HCT116 (cell line): ENCODE measurements at regions not wholly inside any gene's neighbourhood (a gene's known extent, or its start where the extent isn't known, plus 50 kb on each side); places are given as distances from the start of the nearest gene placed in this dataset.

Experiments used
- ATAC-seq: fragments of 200-7000 bp; cut with Tn5 transposase; 2 replicates; pipeline ENCODE4 v1.9.1; 2020; ENCODE audit warnings: mild to moderate bottlenecking, moderate library complexity
- BruUV-seq: library from RNA; stranded (reverse); fragments of 400-500 nt; replicated peaks from 2 replicates; lab custom pipeline; 2021; lab: Mats Ljungman, UMichigan
- CTCF ChIA-PET: fragments of 300-600 bp; sonication (Branson Sonifier 250); formaldehyde crosslinking; loops from one replicate; lab custom pipeline; 2021; ENCODE audit warnings: antibody characterized with exemption; lab: Charles Lee
- POLR2A ChIA-PET: fragments of 300-600, 350-600 bp; sonication (Branson Sonifier 250); formaldehyde crosslinking; loops from one replicate; lab custom pipeline; 2021; ENCODE audit warnings: antibody characterized with exemption; lab: Charles Lee
- RAD21 ChIA-PET, 2 experiments: fragments of 300-600 bp; sonication (Branson Sonifier 250); formaldehyde crosslinking; loops; one replicate each; lab custom pipeline; 2023; ENCODE audit warnings: low total read pairs in 2 of 2; ENCODE audit not compliant: uncharacterized antibody in 2 of 2, unreplicated experiment in 2 of 2, low non-redundant PET in 1 of 2; lab: Charles Lee
- DNase-seq: peaks from one replicate; pipeline ENCODE4 v3.0.0-alpha.2; 2010; ENCODE audit warnings: low read depth, low spot score
- H2AFZ ChIP-seq: fragments of 200-600 bp; shearing (Covaris generic), sonication (generic); 2 replicates; pipeline ENCODE4 v1.6.1; 2017; ENCODE audit warnings: low read depth, mixed run types, mixed read lengths, antibody characterized with exemption, low read length; ENCODE audit not compliant: poor library complexity, severe bottlenecking
- H3K27ac ChIP-seq: 2 replicates; pipeline ENCODE4 v1.5.1; 2012; ENCODE audit warnings: low read depth, low read length
- H3K27me3 ChIP-seq: fragments of 200-600 bp; sonication (generic); 2 replicates; pipeline ENCODE4 v1.6.1; 2016; ENCODE audit warnings: mixed run types, low read length, mixed read lengths; ENCODE audit not compliant: insufficient read depth
- H3K36me3 ChIP-seq, 2 experiments: fragments of 200-500 bp in 1 of 2; fragments of 200-600 bp in 1 of 2; sonication (Bioruptor generic) in 1 of 2; sonication (generic) in 1 of 2; 2 replicates each; pipeline versions ENCODE4 v1.5.1 to v1.6.1; 2014 to 2016; ENCODE audit warnings: low read length in 2 of 2, inconsistent platforms in 1 of 2, mixed read lengths in 1 of 2, mixed run types in 1 of 2; ENCODE audit not compliant: insufficient read depth in 2 of 2, control insufficient read depth in 1 of 2
- H3K4me1 ChIP-seq, 2 experiments: fragments of 200-600 bp in 1 of 2; sonication (generic) in 1 of 2; 2 replicates each; pipeline versions ENCODE4 v1.5.1 to v1.6.1; 2012 to 2017; ENCODE audit warnings: low read length in 2 of 2, inconsistent platforms in 1 of 2, mild to moderate bottlenecking in 1 of 2, mixed read lengths in 1 of 2, mixed run types in 1 of 2, moderate library complexity in 1 of 2; ENCODE audit not compliant: insufficient read depth in 2 of 2, control insufficient read depth in 1 of 2
- H3K4me2 ChIP-seq: fragments of 200-600 bp; sonication (generic); 2 replicates; pipeline ENCODE4 v1.6.1; 2017; ENCODE audit warnings: mixed run types, low read length, mixed read lengths
- H3K4me3 ChIP-seq, 2 experiments: fragments of 200-600 bp in 1 of 2; sonication (generic) in 1 of 2; replicated peaks in 1 of 2; 2 replicates each; pipeline ENCODE4 v1.5.1; 2011 to 2016; ENCODE audit warnings: low read length in 2 of 2, control low read depth in 1 of 2, low read depth in 1 of 2, mild to moderate bottlenecking in 1 of 2, mixed read lengths in 1 of 2, mixed run types in 1 of 2
- H3K79me2 ChIP-seq: fragments of 200-600 bp; sonication (generic); 2 replicates; pipeline ENCODE4 v1.6.1; 2017; ENCODE audit warnings: mild to moderate bottlenecking, mixed run types, low read length, moderate library complexity, mixed read lengths; ENCODE audit not compliant: insufficient read depth
- H3K9ac ChIP-seq: fragments of 200-600 bp; sonication (generic); 2 replicates; pipeline ENCODE4 v1.6.1; 2016; ENCODE audit warnings: low read length, mixed read lengths
- H3K9me2 ChIP-seq: fragments of 200-600 bp; sonication (generic), shearing (Covaris generic); 2 replicates; pipeline ENCODE4 v1.6.1; 2017; ENCODE audit warnings: mixed run types, mild to moderate bottlenecking, moderate library complexity; ENCODE audit not compliant: insufficient read depth
- H3K9me3 ChIP-seq, 2 experiments: fragments of 200-500 bp in 1 of 2; fragments of 200-600 bp in 1 of 2; sonication (Bioruptor generic) in 1 of 2; sonication (generic) in 1 of 2; 2 replicates each; pipeline ENCODE4 v1.6.1; 2014 to 2017; ENCODE audit warnings: low read length in 2 of 2, mixed read lengths in 2 of 2, inconsistent platforms in 1 of 2, low read depth in 1 of 2, mild to moderate bottlenecking in 1 of 2, mixed run types in 1 of 2, moderate library complexity in 1 of 2; ENCODE audit not compliant: control insufficient read depth in 1 of 2, insufficient read depth in 1 of 2
- H4K20me1 ChIP-seq: fragments of 200-600 bp; sonication (generic), shearing (Covaris generic); 2 replicates; pipeline ENCODE4 v1.6.1; 2017; ENCODE audit warnings: mixed run types, mild to moderate bottlenecking, moderate library complexity; ENCODE audit not compliant: insufficient read depth
- CBX3 ChIP-seq: IDR thresholded peaks from 2 replicates; pipeline ENCODE4 v1.6.1; 2012; ENCODE audit warnings: low read depth
- CEBPB ChIP-seq: IDR thresholded peaks from 2 replicates; pipeline ENCODE4 v1.6.1; 2012; ENCODE audit warnings: low read depth
- EGR1 ChIP-seq: IDR thresholded peaks from 2 replicates; pipeline ENCODE4 v1.6.1; 2012; ENCODE audit warnings: low read depth
- ELF1 ChIP-seq: IDR thresholded peaks from 2 replicates; pipeline ENCODE4 v1.6.1; 2012; ENCODE audit warnings: low read depth, borderline replicate concordance
- EZH2 ChIP-seq: fragments of 200-600 bp; sonication (generic); IDR thresholded peaks from 2 replicates; pipeline ENCODE4 v1.6.1; 2017; ENCODE audit warnings: antibody characterized with exemption, mixed run types
- FOSL1 ChIP-seq: IDR thresholded peaks from 2 replicates; pipeline ENCODE4 v1.6.1; 2012; ENCODE audit warnings: low read depth
- POLR2A ChIP-seq: IDR thresholded peaks from 2 replicates; pipeline ENCODE4 v1.7.0; 2011; ENCODE audit warnings: borderline replicate concordance; ENCODE audit not compliant: insufficient read depth, insufficient read length; ENCODE audit errors: extremely low read depth
- RAD21 ChIP-seq: IDR thresholded peaks from 2 replicates; pipeline ENCODE4 v1.6.1; 2012; ENCODE audit warnings: low read depth, mild to moderate bottlenecking
- SIN3A ChIP-seq: IDR thresholded peaks from 2 replicates; pipeline ENCODE4 v1.6.1; 2012; ENCODE audit warnings: low read depth
- SP1 ChIP-seq: IDR thresholded peaks from 2 replicates; pipeline ENCODE4 v1.6.1; 2012; ENCODE audit warnings: low read depth
- SRF ChIP-seq: IDR thresholded peaks from 2 replicates; pipeline ENCODE4 v1.6.1; 2012; ENCODE audit warnings: low read depth
- TCF7L2 ChIP-seq: IDR thresholded peaks from 2 replicates; pipeline ENCODE4 v1.7.0; 2011; ENCODE audit warnings: borderline replicate concordance, inconsistent platforms; ENCODE audit not compliant: insufficient read depth, insufficient read length; ENCODE audit errors: extremely low read depth
- YY1 ChIP-seq: IDR thresholded peaks from 2 replicates; pipeline ENCODE4 v1.6.1; 2011; ENCODE audit warnings: low read length, low read depth, moderate library complexity, mild to moderate bottlenecking; ENCODE audit not compliant: insufficient replicate concordance; ENCODE audit errors: extremely low read depth
- ZBTB33 ChIP-seq: IDR thresholded peaks from 2 replicates; pipeline ENCODE4 v1.6.1; 2011; ENCODE audit warnings: mild to moderate bottlenecking, low read length, moderate library complexity; ENCODE audit not compliant: insufficient replicate concordance; ENCODE audit errors: extremely low read depth
- ZFX ChIP-seq: fragments of 450-650 bp; IDR thresholded peaks from 2 replicates; pipeline ENCODE4 v1.6.1; 2017
- ZNF274 ChIP-seq: fragments of 200-500 bp; sonication (Bioruptor generic); IDR thresholded peaks from 2 replicates; pipeline ENCODE4 v1.6.1; 2014; ENCODE audit warnings: mild to moderate bottlenecking, low read depth, low read length, inconsistent platforms
- intact Hi-C: fragments of 100-400 bp; cut with micrococcal nuclease; formaldehyde crosslinking; loops from 2 replicates; pipeline ENCODE4 v1.10.0; 2022
- TF ChIP-seq, protein P1 (sequence below), 3 experiments: fragments of 200-600 bp in 1 of 3; sonication (generic) in 1 of 3; IDR thresholded peaks in 2 of 3; conservative IDR thresholded peaks in 1 of 3; 2 replicates each; pipeline ENCODE4 v1.5.1; 2012 to 2017; ENCODE audit warnings: low read depth in 2 of 3, low read length in 2 of 3, antibody characterized with exemption in 1 of 3, borderline replicate concordance in 1 of 3, control low read depth in 1 of 3, mild to moderate bottlenecking in 1 of 3, mixed read lengths in 1 of 3, mixed run types in 1 of 3, moderate library complexity in 1 of 3; ENCODE audit not compliant: insufficient read depth in 1 of 3
- TF ChIP-seq, protein P2 (sequence below): IDR thresholded peaks from 2 replicates; pipeline ENCODE4 v1.6.1; 2012
- TF ChIP-seq, protein P3 (sequence below): IDR thresholded peaks from 2 replicates; pipeline ENCODE4 v1.6.1; 2012

DNA sequence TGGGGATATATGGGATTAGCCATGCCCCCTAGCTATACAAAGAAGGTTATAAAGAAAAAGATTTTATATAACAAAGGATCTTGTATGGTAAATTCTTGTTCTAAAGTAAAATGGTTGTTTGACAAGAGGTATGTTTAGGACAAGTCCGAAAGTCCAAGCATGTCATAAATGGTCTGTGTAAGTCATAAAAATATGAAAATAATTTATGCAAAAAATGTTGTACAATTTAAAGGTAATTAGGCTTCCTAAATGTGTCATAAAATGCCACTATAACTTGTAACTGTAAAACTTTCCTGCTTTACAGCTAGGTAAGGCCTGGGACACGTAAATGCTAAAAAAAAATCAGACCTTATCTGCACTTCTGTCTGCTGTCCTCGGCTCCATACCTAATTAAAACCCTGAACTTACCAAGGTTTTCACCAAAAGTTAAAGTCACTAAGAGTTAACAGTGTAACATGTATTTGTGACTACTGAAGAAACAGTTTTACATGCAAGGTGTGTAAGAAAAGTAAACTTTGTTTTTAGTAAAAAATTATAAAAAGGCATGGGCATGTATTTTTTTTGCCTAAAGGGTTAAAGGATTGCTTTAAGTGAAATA is 110.0 kb upstream of the RESF1 start:
- no peak for ATAC-seq
- H3K4me1 ChIP-seq = no peaks in the 10 kb centered on the region
- DNase-seq = peak; percentile 54
- no peaks in the 10 kb centered on the region for H3K79me2 ChIP-seq
- H3K27ac ChIP-seq = no peak overlapping the region
- H3K36me3 ChIP-seq = no peaks in the 10 kb centered on the region
- POLR2A ChIA-PET = no interaction called here
- H3K4me3 ChIP-seq = no peak overlapping the region
- BruUV-seq = no TSS peak
- RAD21 ChIA-PET = no interaction called here
- CTCF ChIA-PET = no interaction called here
- no peaks in the 10 kb centered on the region for H3K9me2 ChIP-seq
- H3K9me3 ChIP-seq = peaks cover 7 to 13% of the 10 kb centered on the region in 2 experiments; a peak in 3 of 4 replicates
- H3K27me3 ChIP-seq = no peaks in the 10 kb centered on the region
- intact Hi-C loops = no loop called here
- H2AFZ ChIP-seq = no peak overlapping the region
- no peak for TF ChIP-seq ZFX
- TF ChIP-seq ZBTB33 = no peak
- no peak for TF ChIP-seq YY1
- no peak overlapping the region for H3K9ac ChIP-seq
- H3K4me2 ChIP-seq = no peak overlapping the region
- no peaks in the 10 kb centered on the region for H4K20me1 ChIP-seq

DNA sequence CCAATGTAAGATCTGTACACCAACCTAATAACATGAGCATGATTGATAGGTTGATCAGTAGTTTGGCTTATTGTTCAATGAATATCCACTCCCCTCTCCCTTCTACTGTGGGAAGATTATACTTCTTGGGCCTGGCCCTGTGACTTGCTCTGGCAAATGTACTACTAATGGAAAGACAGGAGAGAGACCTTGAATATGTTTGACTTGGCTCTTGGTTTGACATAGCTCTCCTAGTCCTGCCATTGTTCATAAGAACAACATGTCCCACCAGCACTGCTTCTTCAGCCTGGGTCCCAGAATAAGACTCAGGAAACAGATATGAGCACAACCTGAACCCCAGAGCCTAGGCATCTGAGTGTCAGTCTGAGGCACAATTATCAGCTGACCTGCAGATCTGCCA is 112.8 kb upstream of the RESF1 start:
- ATAC-seq = no peak
- BruUV-seq = no TSS peak
- Histone ChIP-seq H3K9me2 (no peaks in the 10 kb centered on the region), H3K79me2 (no peaks in the 10 kb centered on the region), H3K9ac (no peak overlapping the region), H3K4me1 (no peaks in the 10 kb centered on the region), H3K4me2 (no peak overlapping the region), H4K20me1 (no peaks in the 10 kb centered on the region), H3K27ac (no peak overlapping the region), H3K27me3 (no peaks in the 10 kb centered on the region), H3K4me3 (no peak overlapping the region), H3K36me3 (no peaks in the 10 kb centered on the region), H3K9me3 (peaks cover 7 to 13% of the 10 kb centered on the region in 2 experiments; a peak in 3 of 4 replicates), H2AFZ (no peak overlapping the region)
- ChIA-PET CTCF (no interaction called here), POLR2A (no interaction called here), RAD21 (no interaction called here)
- no peak for DNase-seq
- intact Hi-C loops = no loop called here
- TF ChIP-seq RAD21 = no peak
- no peak for TF ChIP-seq SIN3A
- TF ChIP-seq EGR1 = no peak
- no peak for TF ChIP-seq EZH2
- TF ChIP-seq TCF7L2 = no peak
- no peak for TF ChIP-seq SRF
- TF ChIP-seq, protein P1, sequence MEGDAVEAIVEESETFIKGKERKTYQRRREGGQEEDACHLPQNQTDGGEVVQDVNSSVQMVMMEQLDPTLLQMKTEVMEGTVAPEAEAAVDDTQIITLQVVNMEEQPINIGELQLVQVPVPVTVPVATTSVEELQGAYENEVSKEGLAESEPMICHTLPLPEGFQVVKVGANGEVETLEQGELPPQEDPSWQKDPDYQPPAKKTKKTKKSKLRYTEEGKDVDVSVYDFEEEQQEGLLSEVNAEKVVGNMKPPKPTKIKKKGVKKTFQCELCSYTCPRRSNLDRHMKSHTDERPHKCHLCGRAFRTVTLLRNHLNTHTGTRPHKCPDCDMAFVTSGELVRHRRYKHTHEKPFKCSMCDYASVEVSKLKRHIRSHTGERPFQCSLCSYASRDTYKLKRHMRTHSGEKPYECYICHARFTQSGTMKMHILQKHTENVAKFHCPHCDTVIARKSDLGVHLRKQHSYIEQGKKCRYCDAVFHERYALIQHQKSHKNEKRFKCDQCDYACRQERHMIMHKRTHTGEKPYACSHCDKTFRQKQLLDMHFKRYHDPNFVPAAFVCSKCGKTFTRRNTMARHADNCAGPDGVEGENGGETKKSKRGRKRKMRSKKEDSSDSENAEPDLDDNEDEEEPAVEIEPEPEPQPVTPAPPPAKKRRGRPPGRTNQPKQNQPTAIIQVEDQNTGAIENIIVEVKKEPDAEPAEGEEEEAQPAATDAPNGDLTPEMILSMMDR (IDR thresholded peaks at IDR 0.05 in 2 of 3, conservative IDR thresholded peaks at IDR 0.05 in 1 of 3; ENCODE audit: borderline replicate concordance in 1 of 3, insufficient read depth in 1 of 3, low read depth in 2 of 3, low read length in 2 of 3) = no peak
- TF ChIP-seq SP1 = no peak
- TF ChIP-seq POLR2A = no peak
- TF ChIP-seq ZNF274 = no peak
- no peak for TF ChIP-seq ELF1
- no peak for TF ChIP-seq ZFX
- TF ChIP-seq, protein P2, sequence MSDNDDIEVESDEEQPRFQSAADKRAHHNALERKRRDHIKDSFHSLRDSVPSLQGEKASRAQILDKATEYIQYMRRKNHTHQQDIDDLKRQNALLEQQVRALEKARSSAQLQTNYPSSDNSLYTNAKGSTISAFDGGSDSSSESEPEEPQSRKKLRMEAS = no peak
- TF ChIP-seq CBX3 = no peak
- TF ChIP-seq FOSL1 = no peak
- no peak for TF ChIP-seq CEBPB
- TF ChIP-seq, protein P3, sequence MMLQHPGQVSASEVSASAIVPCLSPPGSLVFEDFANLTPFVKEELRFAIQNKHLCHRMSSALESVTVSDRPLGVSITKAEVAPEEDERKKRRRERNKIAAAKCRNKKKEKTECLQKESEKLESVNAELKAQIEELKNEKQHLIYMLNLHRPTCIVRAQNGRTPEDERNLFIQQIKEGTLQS = no peak
